Loucy (cell line): ENCODE measurements at regions not wholly inside any gene's neighbourhood (a gene's known extent, or its start where the extent isn't known, plus 50 kb on each side); places are given as distances from the start of the nearest gene placed in this dataset.

ENCODE experiments used
- H2AFZ ChIP-seq: fragments of 200-600 bp; sonication (generic); 2 replicates; pipeline ENCODE4 v1.6.0; 2016; ENCODE audit warnings: antibody characterized with exemption, mild to moderate bottlenecking, low read length, moderate library complexity
- H3F3A ChIP-seq: fragments of 200-600 bp; 2 replicates; pipeline ENCODE4 v1.6.0; 2016; ENCODE audit warnings: antibody characterized with exemption, low read depth, mild to moderate bottlenecking
- H3K27me3 ChIP-seq: fragments of 200-600 bp; sonication (generic); 2 replicates; pipeline ENCODE4 v1.6.1; 2014; ENCODE audit warnings: low read length, mild to moderate bottlenecking; ENCODE audit not compliant: insufficient read depth, poor library complexity, severe bottlenecking
- H3K36me3 ChIP-seq: fragments of 200-600 bp; sonication (generic); 2 replicates; pipeline ENCODE4 v1.6.1; 2016; ENCODE audit warnings: low read length; ENCODE audit not compliant: insufficient read depth
- H3K4me1 ChIP-seq: fragments of 200-600 bp; sonication (generic); 2 replicates; pipeline ENCODE4 v1.5.1; 2014; ENCODE audit warnings: low read length, mild to moderate bottlenecking; ENCODE audit not compliant: insufficient read depth, poor library complexity, severe bottlenecking
- H3K4me2 ChIP-seq: fragments of 200-600 bp; sonication (generic); 2 replicates; pipeline ENCODE4 v1.6.0; 2014; ENCODE audit warnings: antibody characterized with exemption, low read length, low read depth, mild to moderate bottlenecking; ENCODE audit not compliant: poor library complexity, severe bottlenecking
- H3K4me3 ChIP-seq: fragments of 200-600 bp; sonication (generic); 2 replicates; pipeline ENCODE4 v1.5.1; 2014; ENCODE audit warnings: low read length, mild to moderate bottlenecking, mixed read lengths; ENCODE audit not compliant: poor library complexity, severe bottlenecking
- H3K79me2 ChIP-seq: fragments of 200-600 bp; sonication (generic); 2 replicates; pipeline ENCODE4 v1.6.1; 2014; ENCODE audit warnings: low read length; ENCODE audit not compliant: insufficient read depth
- H3K9ac ChIP-seq: fragments of 200-600 bp; sonication (generic); 2 replicates; pipeline ENCODE4 v1.6.0; 2014; ENCODE audit warnings: mild to moderate bottlenecking, low read depth, low read length, moderate library complexity; ENCODE audit not compliant: poor library complexity, severe bottlenecking
- H3K9me2 ChIP-seq: fragments of 200-600 bp; sonication (generic); replicated peaks from 2 replicates; pipeline ENCODE4 v1.6.1; 2016; ENCODE audit warnings: low read depth, low read length, mixed read lengths
- H3K9me3 ChIP-seq: fragments of 200-600 bp; sonication (generic); 2 replicates; pipeline ENCODE4 v1.6.1; 2014; ENCODE audit warnings: mild to moderate bottlenecking, antibody characterized with exemption, low read length, low read depth; ENCODE audit not compliant: insufficient read depth
- H4K20me1 ChIP-seq: fragments of 200-600 bp; sonication (generic); 2 replicates; pipeline ENCODE4 v1.6.0; 2014; ENCODE audit warnings: antibody characterized with exemption, low read length, mild to moderate bottlenecking; ENCODE audit not compliant: insufficient read depth, poor library complexity, severe bottlenecking
- CTCF ChIP-seq: fragments of 200-600 bp; sonication (generic); conservative IDR thresholded peaks from 2 replicates; pipeline ENCODE4 v1.5.1; 2014; ENCODE audit warnings: mild to moderate bottlenecking, antibody characterized with exemption, low read length
- EZH2phosphoT487 ChIP-seq: fragments of 200-600 bp; IDR thresholded peaks from 2 replicates; pipeline ENCODE4 v1.6.1; 2018; ENCODE audit warnings: antibody characterized with exemption, mild to moderate bottlenecking, moderate library complexity, borderline replicate concordance

GRCh38 chr6:14501914-14502313, 384.3 kb downstream of the CD83 start:
- Histone ChIP-seq H3K27me3 (no peaks in the 10 kb centered on the region), H3K9me2 (no peaks in the 10 kb centered on the region), H3F3A (no peaks in the 10 kb centered on the region), H4K20me1 (no peaks in the 10 kb centered on the region), H3K4me1 (peaks cover 8% of the 10 kb centered on the region), H2AFZ (peak overlapping the region; percentile 21; the same call in 1 of the 2 replicates), H3K9me3 (no peaks in the 10 kb centered on the region), H3K79me2 (no peaks in the 10 kb centered on the region), H3K4me3 (no peak overlapping the region), H3K36me3 (no peaks in the 10 kb centered on the region), H3K4me2 (no peak overlapping the region), H3K9ac (no peak overlapping the region)
- TF ChIP-seq EZH2phosphoT487, result no peak
- no peak for TF ChIP-seq CTCF

GRCh38 chr6:14502551-14502950, 385.0 kb downstream of the CD83 start:
- H4K20me1 ChIP-seq, result no peaks in the 10 kb centered on the region
- H2AFZ ChIP-seq, result no peak overlapping the region
- TF ChIP-seq EZH2phosphoT487, result no peak
- no peak overlapping the region for H3K4me2 ChIP-seq
- no peaks in the 10 kb centered on the region for H3K79me2 ChIP-seq
- H3K9ac ChIP-seq, result no peak overlapping the region
- no peaks in the 10 kb centered on the region for H3K9me2 ChIP-seq
- no peaks in the 10 kb centered on the region for H3K36me3 ChIP-seq
- no peaks in the 10 kb centered on the region for H3K9me3 ChIP-seq
- H3F3A ChIP-seq, result no peaks in the 10 kb centered on the region
- peaks cover 9% of the 10 kb centered on the region for H3K4me1 ChIP-seq
- no peaks in the 10 kb centered on the region for H3K27me3 ChIP-seq
- H3K4me3 ChIP-seq, result no peak overlapping the region

- no peaks in the 10 kb centered on the region for H3K36me3 ChIP-seq
- H3K4me2 ChIP-seq, result no peak overlapping the region
- no peak overlapping the region for H2AFZ ChIP-seq
- H4K20me1 ChIP-seq, result no peaks in the 10 kb centered on the region
- H3K27me3 ChIP-seq, result no peaks in the 10 kb centered on the region
- TF ChIP-seq EZH2phosphoT487 (no peak), CTCF (no peak)
- H3K9ac ChIP-seq, result no peak overlapping the region
- H3K4me1 ChIP-seq, result peaks cover 22% of the 10 kb centered on the region
- no peaks in the 10 kb centered on the region for H3K9me2 ChIP-seq
- no peaks in the 10 kb centered on the region for H3K9me3 ChIP-seq
- H3K79me2 ChIP-seq, result no peaks in the 10 kb centered on the region
- H3F3A ChIP-seq, result no peaks in the 10 kb centered on the region
- no peak overlapping the region for H3K4me3 ChIP-seq
Measured at GRCh38 chr6:14505401-14505800, 387.8 kb downstream of the CD83 start.

- Histone ChIP-seq H3K4me3 (no peak overlapping the region), H3K9ac (no peak overlapping the region), H3K9me3 (no peaks in the 10 kb centered on the region), H3K4me1 (peaks cover 32% of the 10 kb centered on the region), H3K27me3 (no peaks in the 10 kb centered on the region), H3K9me2 (no peaks in the 10 kb centered on the region), H3K79me2 (no peaks in the 10 kb centered on the region), H2AFZ (no peak overlapping the region), H3F3A (no peaks in the 10 kb centered on the region), H3K36me3 (no peaks in the 10 kb centered on the region), H4K20me1 (no peaks in the 10 kb centered on the region), H3K4me2 (no peak overlapping the region)
- TF ChIP-seq CTCF, result no peak
- TF ChIP-seq EZH2phosphoT487, result no peak
Measured at GRCh38 chr6:14506656-14507246, 389.2 kb downstream of the CD83 start.
